GM23248 (cell line): ENCODE measurements at regions not wholly inside any gene's neighbourhood (a gene's known extent, or its start where the extent isn't known, plus 50 kb on each side); places are given as distances from the start of the nearest gene placed in this dataset.

Source experiments
- DNase-seq: peaks from one replicate; pipeline ENCODE4 v3.0.0-alpha.2; 2015
- H2AFZ ChIP-seq: fragments of 200-600 bp; sonication (generic); 2 replicates; pipeline ENCODE4 v1.6.1; 2016; ENCODE audit warnings: antibody characterized with exemption
- H3F3A ChIP-seq: fragments of 200-600 bp; sonication (generic); 2 replicates; pipeline ENCODE4 v1.6.1; 2016; ENCODE audit warnings: mild to moderate bottlenecking, antibody characterized with exemption, mixed run types; ENCODE audit not compliant: insufficient read depth
- H3K27ac ChIP-seq: fragments of 200-600 bp; sonication (generic); 2 replicates; pipeline ENCODE4 v1.5.1; 2016; ENCODE audit warnings: mild to moderate bottlenecking
- H3K27me3 ChIP-seq: fragments of 200-600 bp; sonication (generic); replicated peaks from 2 replicates; pipeline ENCODE4 v1.6.1; 2016; ENCODE audit warnings: mild to moderate bottlenecking; ENCODE audit not compliant: insufficient read depth
- H3K36me3 ChIP-seq: fragments of 200-600 bp; sonication (generic); 2 replicates; pipeline ENCODE4 v1.6.1; 2016; ENCODE audit warnings: low read depth, mild to moderate bottlenecking
- H3K4me1 ChIP-seq: fragments of 200-600 bp; sonication (generic); 2 replicates; pipeline ENCODE4 v1.6.1; 2016; ENCODE audit warnings: mild to moderate bottlenecking; ENCODE audit not compliant: insufficient read depth
- H3K4me2 ChIP-seq: fragments of 200-600 bp; sonication (generic); one replicate; pipeline ENCODE4 v1.6.1; 2016; ENCODE audit warnings: mild to moderate bottlenecking; ENCODE audit not compliant: unreplicated experiment
- H3K4me3 ChIP-seq: fragments of 200-600 bp; sonication (generic); 2 replicates; pipeline ENCODE4 v1.5.1; 2016; ENCODE audit warnings: mild to moderate bottlenecking
- H3K79me2 ChIP-seq: fragments of 200-600 bp; sonication (generic); 2 replicates; pipeline ENCODE4 v1.6.1; 2016; ENCODE audit warnings: mild to moderate bottlenecking; ENCODE audit not compliant: insufficient read depth
- H3K9ac ChIP-seq: fragments of 200-600 bp; sonication (generic); 2 replicates; pipeline ENCODE4 v1.6.1; 2016; ENCODE audit warnings: mild to moderate bottlenecking
- H3K9me2 ChIP-seq: fragments of 200-600 bp; sonication (generic); 2 replicates; pipeline ENCODE4 v1.6.1; 2016; ENCODE audit warnings: mixed run types, mild to moderate bottlenecking, moderate library complexity; ENCODE audit not compliant: insufficient read depth
- H3K9me3 ChIP-seq: fragments of 200-600 bp; sonication (generic); one replicate; pipeline ENCODE4 v1.6.1; 2017; ENCODE audit warnings: low read depth
- H4K20me1 ChIP-seq: fragments of 200-600 bp; sonication (generic); 2 replicates; pipeline ENCODE4 v1.6.0; 2016; ENCODE audit not compliant: insufficient read depth
- EZH2 ChIP-seq: fragments of 200-600 bp; sonication (generic); IDR thresholded peaks from 2 replicates; pipeline ENCODE4 v1.6.1; 2018; ENCODE audit warnings: antibody characterized with exemption, mild to moderate bottlenecking; ENCODE audit not compliant: insufficient read depth, poor library complexity, severe bottlenecking
- EZH2phosphoT487 ChIP-seq: fragments of 200-600 bp; sonication (generic); IDR thresholded peaks from 2 replicates; pipeline ENCODE4 v1.6.1; 2018; ENCODE audit warnings: antibody characterized with exemption, moderate library complexity, mild to moderate bottlenecking, low read depth; ENCODE audit not compliant: insufficient read depth
- WGBS, 2 experiments: methylation state at CpG; one replicate each; pipeline ENCODE4 v1.1.6; 2015 to 2017; ENCODE audit warnings: low lambda C conversion rate in 2 of 2, low coverage in 1 of 2; ENCODE audit errors: missing lambda C conversion rate in 2 of 2; 5-methylcytosine and 5-hydroxymethylcytosine counted together
- in situ Hi-C: fragments of 300-500 bp; cut with MboI; formaldehyde crosslinking; loops from 2 replicates; pipeline ENCODE4 v1.15.0; 2020

GRCh38 chr7:96531331-96531730 is 178.3 kb downstream of the SEM1 start:
- TF ChIP-seq EZH2 (no peak), EZH2phosphoT487 (no peak)
- no peak for DNase-seq
- H3K4me2 ChIP-seq: no peak overlapping the region
- H3K9me3 ChIP-seq: no peaks in the 10 kb centered on the region
- no peaks in the 10 kb centered on the region for H3K9me2 ChIP-seq
- no peak overlapping the region for H2AFZ ChIP-seq
- H3K27me3 ChIP-seq: peaks cover 17% of the 10 kb centered on the region; the same call in 1 of the 2 replicates
- no peak overlapping the region for H3K27ac ChIP-seq
- WGBS, 2 experiments: 7 to 38% methylated on average over 1 of the region's 1 CpG
- H3K36me3 ChIP-seq: no peaks in the 10 kb centered on the region
- no peaks in the 10 kb centered on the region for H3K79me2 ChIP-seq
- no peaks in the 10 kb centered on the region for H3F3A ChIP-seq
- in situ Hi-C loops: no loop called here
- no peak overlapping the region for H3K4me3 ChIP-seq
- no peaks in the 10 kb centered on the region for H4K20me1 ChIP-seq
- H3K9ac ChIP-seq: no peak overlapping the region
- H3K4me1 ChIP-seq: no peaks in the 10 kb centered on the region

DNA sequence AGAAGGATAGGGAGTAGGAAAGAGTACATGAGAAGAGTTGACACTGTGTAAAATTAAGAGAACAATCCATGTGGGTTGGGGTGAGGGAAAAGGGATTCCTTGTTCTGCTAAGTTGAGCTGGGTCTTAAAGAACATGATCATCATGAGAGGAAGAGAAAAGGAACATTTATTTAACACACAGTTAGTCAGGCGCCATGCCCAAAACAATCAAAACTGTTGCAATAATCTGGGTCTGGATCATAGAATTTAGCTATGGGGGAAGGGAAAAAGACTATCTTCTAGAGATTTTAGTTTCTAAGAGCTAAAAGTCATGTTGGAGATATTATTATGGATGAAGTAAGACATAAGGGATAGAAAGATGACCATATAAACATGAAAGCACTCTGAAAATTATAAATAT is 178.9 kb downstream of the SEM1 start:
- no peaks in the 10 kb centered on the region for H3K36me3 ChIP-seq
- no peak for DNase-seq
- TF ChIP-seq EZH2phosphoT487: no peak
- TF ChIP-seq EZH2: no peak
- H3K9me3 ChIP-seq: no peaks in the 10 kb centered on the region
- H3K4me1 ChIP-seq: no peaks in the 10 kb centered on the region
- no peaks in the 10 kb centered on the region for H3K9me2 ChIP-seq
- no peak overlapping the region for H3K4me3 ChIP-seq
- no peak overlapping the region for H2AFZ ChIP-seq
- H3K27me3 ChIP-seq: peaks cover 17% of the 10 kb centered on the region; the same call in 1 of the 2 replicates
- H3K27ac ChIP-seq: no peak overlapping the region
- H4K20me1 ChIP-seq: no peaks in the 10 kb centered on the region
- no peaks in the 10 kb centered on the region for H3K79me2 ChIP-seq
- no peak overlapping the region for H3K4me2 ChIP-seq
- no peaks in the 10 kb centered on the region for H3F3A ChIP-seq
- WGBS, 2 experiments: 78 to 82% methylated on average over 1 of the region's 1 CpG
- in situ Hi-C loops: no loop called here
- H3K9ac ChIP-seq: no peak overlapping the region

- Histone ChIP-seq H3K27me3 (0 out of 2 replicates have a peak, but pooled peaks cover 3% of the 10 kb centered on the region), H3F3A (no peaks in the 10 kb centered on the region), H3K4me1 (no peaks in the 10 kb centered on the region), H3K27ac (no peak overlapping the region), H3K36me3 (no peaks in the 10 kb centered on the region), H3K9me2 (no peaks in the 10 kb centered on the region), H2AFZ (no peak overlapping the region), H3K9ac (no peak overlapping the region), H3K4me2 (no peak overlapping the region), H3K4me3 (no peak overlapping the region), H4K20me1 (no peaks in the 10 kb centered on the region), H3K9me3 (no peaks in the 10 kb centered on the region), H3K79me2 (no peaks in the 10 kb centered on the region)
- in situ Hi-C loops: no loop called here
- no peak for DNase-seq
- no peak for TF ChIP-seq EZH2
- TF ChIP-seq EZH2phosphoT487: no peak
- WGBS, 2 experiments: 13 to 16% methylated on average over 9 of the region's 9 CpGs
These were observed 182.4 kb downstream of the SEM1 start for GRCh38 chr7:96527133-96527827.

DNA sequence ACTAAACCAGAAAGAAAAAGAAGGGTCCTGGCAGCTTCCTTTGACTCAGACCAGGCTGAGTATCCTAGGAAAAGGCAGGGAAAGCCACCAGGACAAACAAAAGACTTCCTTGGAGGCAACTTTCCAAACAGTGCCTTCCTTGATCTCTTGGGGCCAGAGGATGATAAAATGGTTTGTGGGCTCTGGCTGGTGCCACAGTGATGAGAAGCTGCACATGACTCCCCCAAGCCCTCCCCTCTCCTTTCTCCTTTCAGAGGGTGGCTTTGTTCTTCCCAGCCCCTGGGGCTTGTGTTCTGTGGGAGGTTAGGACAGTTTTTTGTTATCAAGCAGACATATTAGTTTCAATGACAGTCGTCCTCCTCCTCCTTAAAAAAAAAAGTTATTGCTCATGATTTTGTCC is 183.2 kb downstream of the SEM1 start:
- Histone ChIP-seq H3K4me2 (no peak overlapping the region), H3K36me3 (no peaks in the 10 kb centered on the region), H3K4me1 (no peaks in the 10 kb centered on the region), H3K9ac (no peak overlapping the region), H3K27ac (no peak overlapping the region), H3K4me3 (no peak overlapping the region), H4K20me1 (no peaks in the 10 kb centered on the region), H3F3A (no peaks in the 10 kb centered on the region), H2AFZ (no peak overlapping the region), H3K9me2 (no peaks in the 10 kb centered on the region), H3K27me3 (no peaks in the 10 kb centered on the region), H3K79me2 (no peaks in the 10 kb centered on the region), H3K9me3 (no peaks in the 10 kb centered on the region)
- WGBS, 2 experiments: 13 to 26% methylated on average over 1 of the region's 1 CpG
- DNase-seq: no peak
- TF ChIP-seq EZH2: no peak
- no peak for TF ChIP-seq EZH2phosphoT487
- in situ Hi-C loops: no loop called here
